MM.1S (cell line): ENCODE measurements at regions not wholly inside any gene's neighbourhood (a gene's known extent, or its start where the extent isn't known, plus 50 kb on each side); places are given as distances from the start of the nearest gene placed in this dataset.

Source experiments
- DNase-seq: peaks from one replicate; pipeline ENCODE4 v3.0.0-alpha.2; 2015
- H2AFZ ChIP-seq: fragments of 300-600 bp; sonication (generic); 2 replicates; pipeline ENCODE4 v1.6.0; 2016; ENCODE audit warnings: antibody characterized with exemption, low read length
- H3F3A ChIP-seq: fragments of 300-600 bp; sonication (generic); 2 replicates; pipeline ENCODE4 v1.6.1; 2016; ENCODE audit warnings: mild to moderate bottlenecking, antibody characterized with exemption, low read length, moderate library complexity, mixed read lengths; ENCODE audit not compliant: insufficient read depth
- H3K27ac ChIP-seq: fragments of 300-600 bp; sonication (generic); 2 replicates; pipeline ENCODE4 v1.5.1; 2016; ENCODE audit warnings: mild to moderate bottlenecking, low read length
- H3K27me3 ChIP-seq: fragments of 300-600 bp; sonication (generic); replicated peaks from 2 replicates; pipeline ENCODE4 v1.6.0; 2016; ENCODE audit warnings: low read length; ENCODE audit not compliant: insufficient read depth
- H3K36me3 ChIP-seq: fragments of 300-600 bp; sonication (generic); replicated peaks from 2 replicates; pipeline ENCODE4 v1.6.1; 2016; ENCODE audit warnings: mild to moderate bottlenecking, low read length, mixed read lengths; ENCODE audit not compliant: insufficient read depth
- H3K4me1 ChIP-seq: fragments of 300-600 bp; sonication (generic); 2 replicates; pipeline ENCODE4 v1.6.1; 2016; ENCODE audit warnings: low read length, mixed read lengths
- H3K4me2 ChIP-seq: fragments of 300-600 bp; sonication (generic); 2 replicates; pipeline ENCODE4 v1.6.0; 2016; ENCODE audit warnings: low read depth, low read length
- H3K4me3 ChIP-seq: fragments of 300-600 bp; sonication (generic); 2 replicates; pipeline ENCODE4 v1.5.1; 2016; ENCODE audit warnings: low read length, mixed read lengths
- H3K79me2 ChIP-seq: fragments of 300-600 bp; sonication (generic); 2 replicates; pipeline ENCODE4 v1.6.1; 2016; ENCODE audit warnings: mixed run types, low read length, mixed read lengths
- H3K9ac ChIP-seq: fragments of 300-600 bp; sonication (generic); 2 replicates; pipeline ENCODE4 v1.6.1; 2016; ENCODE audit warnings: low read length, mixed read lengths
- H3K9me2 ChIP-seq: fragments of 300-600 bp; sonication (generic); replicated peaks from 2 replicates; pipeline ENCODE4 v1.6.1; 2016; ENCODE audit warnings: mild to moderate bottlenecking, low read length, mixed read lengths; ENCODE audit not compliant: insufficient read depth
- H3K9me3 ChIP-seq: fragments of 300-600 bp; sonication (generic); replicated peaks from 2 replicates; pipeline ENCODE4 v1.6.1; 2016; ENCODE audit warnings: mild to moderate bottlenecking, low read length, mixed read lengths; ENCODE audit not compliant: insufficient read depth
- H4K20me1 ChIP-seq: fragments of 300-600 bp; sonication (generic); 2 replicates; pipeline ENCODE4 v1.6.1; 2016; ENCODE audit warnings: mild to moderate bottlenecking, low read length, moderate library complexity, mixed read lengths; ENCODE audit not compliant: insufficient read depth
- CTCF ChIP-seq: fragments of 300-600 bp; sonication (generic); IDR thresholded peaks from 2 replicates; pipeline ENCODE4 v1.5.1; 2016; ENCODE audit warnings: antibody characterized with exemption, low read length, mixed read lengths
- EZH2 ChIP-seq: fragments of 300-600 bp; sonication (generic); optimal IDR thresholded peaks from 2 replicates; pipeline ENCODE3; 2017; ENCODE audit warnings: low read depth, mild to moderate bottlenecking, antibody characterized with exemption, low read length, mixed read lengths
- EZH2phosphoT487 ChIP-seq: fragments of 300-600 bp; sonication (generic); IDR thresholded peaks from 2 replicates; pipeline ENCODE4 v1.6.1; 2018; ENCODE audit warnings: antibody characterized with exemption, low read length

GRCh38 chr6:170041526-170041925 is 249.4 kb downstream of the DLL1 start:
- Histone ChIP-seq H3K79me2 (no peaks in the 10 kb centered on the region), H3K27ac (no peak overlapping the region), H3K9me2 (no peaks in the 10 kb centered on the region), H2AFZ (no peak overlapping the region), H3K27me3 (no peaks in the 10 kb centered on the region), H3F3A (no peaks in the 10 kb centered on the region), H3K9me3 (no peaks in the 10 kb centered on the region), H4K20me1 (no peaks in the 10 kb centered on the region), H3K4me2 (no peak overlapping the region), H3K4me1 (no peaks in the 10 kb centered on the region), H3K4me3 (no peak overlapping the region), H3K36me3 (no peaks in the 10 kb centered on the region), H3K9ac (no peak overlapping the region)
- TF ChIP-seq EZH2phosphoT487 (no peak), CTCF (no peak)
- no peak for DNase-seq

- DNase-seq: no peak
- Histone ChIP-seq H3K79me2 (no peaks in the 10 kb centered on the region), H3K27me3 (no peaks in the 10 kb centered on the region), H4K20me1 (no peaks in the 10 kb centered on the region), H3K4me1 (no peaks in the 10 kb centered on the region), H3K27ac (no peak overlapping the region), H3K9me2 (no peaks in the 10 kb centered on the region), H3K4me3 (no peak overlapping the region), H3K36me3 (no peaks in the 10 kb centered on the region), H2AFZ (no peak overlapping the region), H3K9me3 (no peaks in the 10 kb centered on the region), H3F3A (no peaks in the 10 kb centered on the region), H3K4me2 (no peak overlapping the region), H3K9ac (no peak overlapping the region)
- no peak for TF ChIP-seq EZH2
- TF ChIP-seq EZH2phosphoT487: no peak
- no peak for TF ChIP-seq CTCF
Measured at GRCh38 chr6:170040906-170041305, 250.0 kb downstream of the DLL1 start.

GRCh38 chr6:170040115-170040500 is 250.8 kb downstream of the DLL1 start:
- H3K27ac ChIP-seq: no peak overlapping the region
- TF ChIP-seq CTCF (no peak), EZH2phosphoT487 (no peak), EZH2 (no peak)
- H3F3A ChIP-seq: no peaks in the 10 kb centered on the region
- H3K9me2 ChIP-seq: no peaks in the 10 kb centered on the region
- DNase-seq: no peak
- H3K4me1 ChIP-seq: no peaks in the 10 kb centered on the region
- no peak overlapping the region for H2AFZ ChIP-seq
- H3K27me3 ChIP-seq: no peaks in the 10 kb centered on the region
- H3K4me3 ChIP-seq: no peak overlapping the region
- no peaks in the 10 kb centered on the region for H4K20me1 ChIP-seq
- H3K9ac ChIP-seq: no peak overlapping the region
- no peak overlapping the region for H3K4me2 ChIP-seq
- no peaks in the 10 kb centered on the region for H3K79me2 ChIP-seq
- H3K9me3 ChIP-seq: no peaks in the 10 kb centered on the region
- H3K36me3 ChIP-seq: no peaks in the 10 kb centered on the region
